ENCODE measurements at regions not wholly inside any gene's neighbourhood (a gene's known extent, or its start where the extent isn't known, plus 50 kb on each side); places are given as distances from the start of the nearest gene placed in this dataset.

GRCh38 chr20:12410783-12411182 lies 493.1 kb downstream of the BTBD3 start:
- no peak for TF ChIP-seq POLR2A (IDR thresholded peaks at IDR 0.05; ENCODE audit: low read depth, low read length)
- TF ChIP-seq EZH2 (IDR thresholded peaks at IDR 0.05; ENCODE audit: borderline replicate concordance, low read depth, low read length, severe bottlenecking) = no peak
- no peak for TF ChIP-seq CTCF (IDR thresholded peaks at IDR 0.05; ENCODE audit: extremely low read depth in 1 of 2, insufficient read depth in 1 of 2, low read depth in 1 of 2, low read length in 2 of 2)
- TF ChIP-seq POLR2AphosphoS5 (IDR thresholded peaks at IDR 0.05; ENCODE audit: insufficient read depth, low read depth, low read length) = no peak
- no peak for TF ChIP-seq GATA2 (IDR thresholded peaks at IDR 0.05; ENCODE audit: insufficient read depth, insufficient read length, low read depth, low read length)
- no peak for TF ChIP-seq JUN (IDR thresholded peaks at IDR 0.05; ENCODE audit: borderline replicate concordance, insufficient read depth, insufficient read length, low read depth)
- TF ChIP-seq MYC (IDR thresholded peaks at IDR 0.05; ENCODE audit: low read depth, low read length) = no peak
